Upper lobe of right lung (tissue), 1 donor: ENCODE measurements at regions not wholly inside any gene's neighbourhood (a gene's known extent, or its start where the extent isn't known, plus 50 kb on each side); places are given as distances from the start of the nearest gene placed in this dataset.
"Not testable (repeated sequence)": the region's sequence is repeated elsewhere in the genome, so short reads cannot be mapped to it uniquely, and the experiment has no call there.

ENCODE experiments used
- ATAC-seq: fragments of 200-7000 bp; cut with Tn5 transposase; one replicate; pipeline ENCODE4 v1.9.1; 2020; ENCODE audit warnings: mild to moderate bottlenecking, moderate library complexity
- DNase-seq: peaks from one replicate; pipeline ENCODE4 v3.0.0-alpha.2; 2020
- H3K27ac ChIP-seq: fragments of 200-600 bp; one replicate; pipeline ENCODE4 v1.8.0; 2022
- H3K27me3 ChIP-seq: fragments of 200-600 bp; one replicate; pipeline ENCODE4 v1.8.0; 2022; ENCODE audit warnings: mild to moderate bottlenecking
- H3K36me3 ChIP-seq: fragments of 200-600 bp; one replicate; pipeline ENCODE4 v1.8.0; 2022
- H3K4me1 ChIP-seq: fragments of 200-600 bp; one replicate; pipeline ENCODE4 v1.8.0; 2022
- H3K4me3 ChIP-seq: fragments of 200-600 bp; one replicate; pipeline ENCODE4 v1.8.0; 2022; ENCODE audit warnings: mild to moderate bottlenecking
- H3K9me3 ChIP-seq: fragments of 200-600 bp; one replicate; pipeline ENCODE4 v1.8.0; 2022
- CTCF ChIP-seq: fragments of 200-600 bp; IDR thresholded peaks from one replicate; pipeline ENCODE4 v1.8.0; 2022; ENCODE audit warnings: antibody characterized with exemption
- intact Hi-C: fragments of 100-400 bp; cut with DNase I; formaldehyde crosslinking; loops from one replicate; pipeline ENCODE4 v1.11.0; 2022
- donor health status: DM: no; HTN: yes; CAD: no; lungs with severe emphysema.

GRCh38 chr11:90635886-90636285 is 413.0 kb upstream of the CHORDC1 start:
- intact Hi-C loops: no loop called here
- Histone ChIP-seq H3K4me1 (no peaks in the 10 kb centered on the region), H3K27me3 (no peaks in the 10 kb centered on the region), H3K4me3 (no peak overlapping the region), H3K36me3 (no peaks in the 10 kb centered on the region), H3K9me3 (no peaks in the 10 kb centered on the region), H3K27ac (no peak overlapping the region)
- ATAC-seq (no peak), DNase-seq (no peak)
- no peak for TF ChIP-seq CTCF

GRCh38 chr11:90635151-90635550 is 412.3 kb upstream of the CHORDC1 start:
- no peak for TF ChIP-seq CTCF
- Histone ChIP-seq H3K27ac (no peak overlapping the region), H3K36me3 (no peaks in the 10 kb centered on the region), H3K9me3 (no peaks in the 10 kb centered on the region), H3K4me1 (no peaks in the 10 kb centered on the region), H3K27me3 (no peaks in the 10 kb centered on the region), H3K4me3 (no peak overlapping the region)
- intact Hi-C loops: no loop called here
- DNase-seq: no peak
- ATAC-seq: no peak

GRCh38 chr11:90630176-90630575 is 407.3 kb upstream of the CHORDC1 start:
- Histone ChIP-seq H3K27me3 (no peaks in the 10 kb centered on the region), H3K36me3 (no peaks in the 10 kb centered on the region), H3K4me1 (no peaks in the 10 kb centered on the region), H3K4me3 (no peak overlapping the region), H3K27ac (no peak overlapping the region), H3K9me3 (no peaks in the 10 kb centered on the region)
- DNase-seq: no peak
- ATAC-seq: no peak
- TF ChIP-seq CTCF: no peak
- intact Hi-C loops: no loop called here

GRCh38 chr11:90629229-90629806 is 406.5 kb upstream of the CHORDC1 start:
- H3K4me3 ChIP-seq: no peak overlapping the region
- H3K27ac ChIP-seq: no peak overlapping the region
- ATAC-seq: no peak
- no peak for DNase-seq
- H3K27me3 ChIP-seq: no peaks in the 10 kb centered on the region
- TF ChIP-seq CTCF: no peak
- no peaks in the 10 kb centered on the region for H3K4me1 ChIP-seq
- H3K9me3 ChIP-seq: no peaks in the 10 kb centered on the region
- intact Hi-C loops: no loop called here
- no peaks in the 10 kb centered on the region for H3K36me3 ChIP-seq

- no peaks in the 10 kb centered on the region for H3K4me1 ChIP-seq
- H3K27ac ChIP-seq: no peak overlapping the region
- TF ChIP-seq CTCF: no peak
- H3K27me3 ChIP-seq: no peaks in the 10 kb centered on the region
- H3K36me3 ChIP-seq: no peaks in the 10 kb centered on the region
- no peak overlapping the region for H3K4me3 ChIP-seq
- intact Hi-C loops: no loop called here
- H3K9me3 ChIP-seq: no peaks in the 10 kb centered on the region
- DNase-seq (no peak), ATAC-seq (no peak)
These were observed 391.5 kb upstream of the CHORDC1 start for GRCh38 chr11:90614318-90614717.

- DNase-seq, H3K27me3 ChIP-seq, H3K4me3 ChIP-seq, H3K27ac ChIP-seq, intact Hi-C loops, H3K4me1 ChIP-seq, ATAC-seq, H3K9me3 ChIP-seq, H3K36me3 ChIP-seq: not testable (repeated sequence)
These were observed 390.2 kb upstream of the CHORDC1 start for GRCh38 chr11:90613037-90613436.
